HepG2 (cell line): ENCODE measurements at regions not wholly inside any gene's neighbourhood (a gene's known extent, or its start where the extent isn't known, plus 50 kb on each side); places are given as distances from the start of the nearest gene placed in this dataset.
A peak's percentile ranks its signal among the peaks of the same experiment; 100 is the strongest.

Experiments used
- HMG20A ChIP-seq: IDR thresholded peaks from 2 replicates; pipeline ENCODE4 v1.6.1; 2016; ENCODE audit warnings: borderline replicate concordance
- KLF12 ChIP-seq: sonication (generic); formaldehyde crosslinking; IDR thresholded peaks from 2 replicates; pipeline ENCODE4 v1.4.0; 2020; ENCODE audit warnings: missing genetic modification reagents, borderline replicate concordance
- SOX6 ChIP-seq, 2 experiments: fragments of 450-650 bp in 1 of 2; sonication (generic) in 1 of 2; formaldehyde crosslinking in 1 of 2; IDR thresholded peaks; 2 replicates each; pipeline versions ENCODE4 v1.4.0 to v1.6.1; 2017 to 2020; ENCODE audit warnings: antibody characterized with exemption in 1 of 2, mild to moderate bottlenecking in 1 of 2, missing genetic modification reagents in 1 of 2
- THYN1 ChIP-seq: sonication (generic); formaldehyde crosslinking; IDR thresholded peaks from 2 replicates; pipeline ENCODE4 v1.8.1; 2023; ENCODE audit warnings: low read depth, mild to moderate bottlenecking, moderate library complexity, missing genetic modification reagents, borderline replicate concordance
- ZFP37 ChIP-seq: sonication (generic); formaldehyde crosslinking; IDR thresholded peaks from 2 replicates; pipeline ENCODE4 v1.4.0; 2020; ENCODE audit warnings: missing genetic modification reagents, borderline replicate concordance
- ZKSCAN8 ChIP-seq: IDR thresholded peaks from 2 replicates; pipeline ENCODE4 v1.6.1; 2016; ENCODE audit warnings: borderline replicate concordance, missing genetic modification reagents, missing compliant biosample characterization
- ZNF607 ChIP-seq: sonication (generic); formaldehyde crosslinking; IDR thresholded peaks from 2 replicates; pipeline ENCODE4 v1.5.1; 2020; ENCODE audit warnings: missing genetic modification reagents, mild to moderate bottlenecking, borderline replicate concordance
- TF ChIP-seq, protein P1 (sequence below): IDR thresholded peaks from 2 replicates; pipeline ENCODE4 v1.6.1; 2016
- TF ChIP-seq, protein P2 (sequence below): sonication (generic); formaldehyde crosslinking; IDR thresholded peaks from 2 replicates; pipeline ENCODE4 v1.4.0; 2020; ENCODE audit warnings: missing genetic modification reagents
- TF ChIP-seq, protein P3 (sequence below), 2 experiments: IDR thresholded peaks; 2 replicates each; pipeline ENCODE4 v1.6.1; 2011 to 2012; ENCODE audit warnings: low read length in 2 of 2, borderline replicate concordance in 1 of 2, low read depth in 1 of 2, mild to moderate bottlenecking in 1 of 2, moderate library complexity in 1 of 2
- TF ChIP-seq, protein P4 (sequence below): sonication (generic); formaldehyde crosslinking; IDR thresholded peaks from 2 replicates; pipeline ENCODE4 v1.4.0; 2020; ENCODE audit warnings: mild to moderate bottlenecking, missing genetic modification reagents
- TF ChIP-seq, protein P5 (sequence below): sonication (generic); formaldehyde crosslinking; IDR thresholded peaks from 2 replicates; pipeline ENCODE4 v1.4.0; 2020; ENCODE audit warnings: missing genetic modification reagents

DNA sequence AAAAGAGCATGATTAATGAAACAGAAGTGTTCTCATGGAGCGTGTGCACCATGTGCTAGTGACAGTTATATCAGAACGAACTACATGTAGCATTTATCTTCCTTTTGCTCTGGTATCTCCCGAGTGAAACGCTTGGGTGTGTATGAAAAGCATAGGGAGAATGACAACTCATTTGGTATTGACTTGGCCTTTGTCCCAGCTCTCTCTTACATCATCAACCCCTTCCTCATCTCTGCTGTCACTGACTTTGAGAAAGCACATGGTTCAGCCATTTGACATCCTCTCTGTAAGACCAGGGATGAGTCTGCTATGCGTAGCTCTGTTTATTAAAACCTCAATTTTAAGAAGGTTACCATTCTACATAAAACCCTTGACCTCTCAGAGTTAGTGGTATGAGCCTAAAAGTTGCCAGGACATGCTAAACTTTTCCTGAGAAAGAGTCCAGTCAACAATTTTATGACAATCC lies 201.0 kb downstream of the NRIP1 start (continued):
- TF ChIP-seq, protein P1, sequence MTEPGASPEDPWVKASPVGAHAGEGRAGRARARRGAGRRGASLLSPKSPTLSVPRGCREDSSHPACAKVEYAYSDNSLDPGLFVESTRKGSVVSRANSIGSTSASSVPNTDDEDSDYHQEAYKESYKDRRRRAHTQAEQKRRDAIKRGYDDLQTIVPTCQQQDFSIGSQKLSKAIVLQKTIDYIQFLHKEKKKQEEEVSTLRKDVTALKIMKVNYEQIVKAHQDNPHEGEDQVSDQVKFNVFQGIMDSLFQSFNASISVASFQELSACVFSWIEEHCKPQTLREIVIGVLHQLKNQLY (CRISPR knock-in tag) = no peak
- peak; percentile 41; the same call in 1 of the 2 replicates for TF ChIP-seq KLF12 (CRISPR knock-in tag)
- TF ChIP-seq, protein P2, sequence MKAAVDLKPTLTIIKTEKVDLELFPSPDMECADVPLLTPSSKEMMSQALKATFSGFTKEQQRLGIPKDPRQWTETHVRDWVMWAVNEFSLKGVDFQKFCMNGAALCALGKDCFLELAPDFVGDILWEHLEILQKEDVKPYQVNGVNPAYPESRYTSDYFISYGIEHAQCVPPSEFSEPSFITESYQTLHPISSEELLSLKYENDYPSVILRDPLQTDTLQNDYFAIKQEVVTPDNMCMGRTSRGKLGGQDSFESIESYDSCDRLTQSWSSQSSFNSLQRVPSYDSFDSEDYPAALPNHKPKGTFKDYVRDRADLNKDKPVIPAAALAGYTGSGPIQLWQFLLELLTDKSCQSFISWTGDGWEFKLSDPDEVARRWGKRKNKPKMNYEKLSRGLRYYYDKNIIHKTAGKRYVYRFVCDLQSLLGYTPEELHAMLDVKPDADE = no peak
- TF ChIP-seq SOX6 (IDR thresholded peaks at IDR 0.05) = no peak
- TF ChIP-seq SOX6 (CRISPR knock-in tag; IDR thresholded peaks at IDR 0.05) = peak; percentile 59; the same call in 1 of the 2 replicates
- TF ChIP-seq, protein P3, sequence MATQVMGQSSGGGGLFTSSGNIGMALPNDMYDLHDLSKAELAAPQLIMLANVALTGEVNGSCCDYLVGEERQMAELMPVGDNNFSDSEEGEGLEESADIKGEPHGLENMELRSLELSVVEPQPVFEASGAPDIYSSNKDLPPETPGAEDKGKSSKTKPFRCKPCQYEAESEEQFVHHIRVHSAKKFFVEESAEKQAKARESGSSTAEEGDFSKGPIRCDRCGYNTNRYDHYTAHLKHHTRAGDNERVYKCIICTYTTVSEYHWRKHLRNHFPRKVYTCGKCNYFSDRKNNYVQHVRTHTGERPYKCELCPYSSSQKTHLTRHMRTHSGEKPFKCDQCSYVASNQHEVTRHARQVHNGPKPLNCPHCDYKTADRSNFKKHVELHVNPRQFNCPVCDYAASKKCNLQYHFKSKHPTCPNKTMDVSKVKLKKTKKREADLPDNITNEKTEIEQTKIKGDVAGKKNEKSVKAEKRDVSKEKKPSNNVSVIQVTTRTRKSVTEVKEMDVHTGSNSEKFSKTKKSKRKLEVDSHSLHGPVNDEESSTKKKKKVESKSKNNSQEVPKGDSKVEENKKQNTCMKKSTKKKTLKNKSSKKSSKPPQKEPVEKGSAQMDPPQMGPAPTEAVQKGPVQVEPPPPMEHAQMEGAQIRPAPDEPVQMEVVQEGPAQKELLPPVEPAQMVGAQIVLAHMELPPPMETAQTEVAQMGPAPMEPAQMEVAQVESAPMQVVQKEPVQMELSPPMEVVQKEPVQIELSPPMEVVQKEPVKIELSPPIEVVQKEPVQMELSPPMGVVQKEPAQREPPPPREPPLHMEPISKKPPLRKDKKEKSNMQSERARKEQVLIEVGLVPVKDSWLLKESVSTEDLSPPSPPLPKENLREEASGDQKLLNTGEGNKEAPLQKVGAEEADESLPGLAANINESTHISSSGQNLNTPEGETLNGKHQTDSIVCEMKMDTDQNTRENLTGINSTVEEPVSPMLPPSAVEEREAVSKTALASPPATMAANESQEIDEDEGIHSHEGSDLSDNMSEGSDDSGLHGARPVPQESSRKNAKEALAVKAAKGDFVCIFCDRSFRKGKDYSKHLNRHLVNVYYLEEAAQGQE (IDR thresholded peaks at IDR 0.05; ENCODE audit: borderline replicate concordance in 1 of 2, low read depth in 1 of 2, low read length in 2 of 2) = no peak
- peak; percentile 47; the same call in 1 of the 2 replicates for TF ChIP-seq ZNF607 (CRISPR knock-in tag)
- TF ChIP-seq THYN1 = 0 out of 2 replicates have a peak, but pooled peaks have one; percentile 69
- TF ChIP-seq ZFP37 (CRISPR knock-in tag) = 0 out of 2 replicates have a peak, but pooled peaks have one; percentile 71
- TF ChIP-seq, protein P4, sequence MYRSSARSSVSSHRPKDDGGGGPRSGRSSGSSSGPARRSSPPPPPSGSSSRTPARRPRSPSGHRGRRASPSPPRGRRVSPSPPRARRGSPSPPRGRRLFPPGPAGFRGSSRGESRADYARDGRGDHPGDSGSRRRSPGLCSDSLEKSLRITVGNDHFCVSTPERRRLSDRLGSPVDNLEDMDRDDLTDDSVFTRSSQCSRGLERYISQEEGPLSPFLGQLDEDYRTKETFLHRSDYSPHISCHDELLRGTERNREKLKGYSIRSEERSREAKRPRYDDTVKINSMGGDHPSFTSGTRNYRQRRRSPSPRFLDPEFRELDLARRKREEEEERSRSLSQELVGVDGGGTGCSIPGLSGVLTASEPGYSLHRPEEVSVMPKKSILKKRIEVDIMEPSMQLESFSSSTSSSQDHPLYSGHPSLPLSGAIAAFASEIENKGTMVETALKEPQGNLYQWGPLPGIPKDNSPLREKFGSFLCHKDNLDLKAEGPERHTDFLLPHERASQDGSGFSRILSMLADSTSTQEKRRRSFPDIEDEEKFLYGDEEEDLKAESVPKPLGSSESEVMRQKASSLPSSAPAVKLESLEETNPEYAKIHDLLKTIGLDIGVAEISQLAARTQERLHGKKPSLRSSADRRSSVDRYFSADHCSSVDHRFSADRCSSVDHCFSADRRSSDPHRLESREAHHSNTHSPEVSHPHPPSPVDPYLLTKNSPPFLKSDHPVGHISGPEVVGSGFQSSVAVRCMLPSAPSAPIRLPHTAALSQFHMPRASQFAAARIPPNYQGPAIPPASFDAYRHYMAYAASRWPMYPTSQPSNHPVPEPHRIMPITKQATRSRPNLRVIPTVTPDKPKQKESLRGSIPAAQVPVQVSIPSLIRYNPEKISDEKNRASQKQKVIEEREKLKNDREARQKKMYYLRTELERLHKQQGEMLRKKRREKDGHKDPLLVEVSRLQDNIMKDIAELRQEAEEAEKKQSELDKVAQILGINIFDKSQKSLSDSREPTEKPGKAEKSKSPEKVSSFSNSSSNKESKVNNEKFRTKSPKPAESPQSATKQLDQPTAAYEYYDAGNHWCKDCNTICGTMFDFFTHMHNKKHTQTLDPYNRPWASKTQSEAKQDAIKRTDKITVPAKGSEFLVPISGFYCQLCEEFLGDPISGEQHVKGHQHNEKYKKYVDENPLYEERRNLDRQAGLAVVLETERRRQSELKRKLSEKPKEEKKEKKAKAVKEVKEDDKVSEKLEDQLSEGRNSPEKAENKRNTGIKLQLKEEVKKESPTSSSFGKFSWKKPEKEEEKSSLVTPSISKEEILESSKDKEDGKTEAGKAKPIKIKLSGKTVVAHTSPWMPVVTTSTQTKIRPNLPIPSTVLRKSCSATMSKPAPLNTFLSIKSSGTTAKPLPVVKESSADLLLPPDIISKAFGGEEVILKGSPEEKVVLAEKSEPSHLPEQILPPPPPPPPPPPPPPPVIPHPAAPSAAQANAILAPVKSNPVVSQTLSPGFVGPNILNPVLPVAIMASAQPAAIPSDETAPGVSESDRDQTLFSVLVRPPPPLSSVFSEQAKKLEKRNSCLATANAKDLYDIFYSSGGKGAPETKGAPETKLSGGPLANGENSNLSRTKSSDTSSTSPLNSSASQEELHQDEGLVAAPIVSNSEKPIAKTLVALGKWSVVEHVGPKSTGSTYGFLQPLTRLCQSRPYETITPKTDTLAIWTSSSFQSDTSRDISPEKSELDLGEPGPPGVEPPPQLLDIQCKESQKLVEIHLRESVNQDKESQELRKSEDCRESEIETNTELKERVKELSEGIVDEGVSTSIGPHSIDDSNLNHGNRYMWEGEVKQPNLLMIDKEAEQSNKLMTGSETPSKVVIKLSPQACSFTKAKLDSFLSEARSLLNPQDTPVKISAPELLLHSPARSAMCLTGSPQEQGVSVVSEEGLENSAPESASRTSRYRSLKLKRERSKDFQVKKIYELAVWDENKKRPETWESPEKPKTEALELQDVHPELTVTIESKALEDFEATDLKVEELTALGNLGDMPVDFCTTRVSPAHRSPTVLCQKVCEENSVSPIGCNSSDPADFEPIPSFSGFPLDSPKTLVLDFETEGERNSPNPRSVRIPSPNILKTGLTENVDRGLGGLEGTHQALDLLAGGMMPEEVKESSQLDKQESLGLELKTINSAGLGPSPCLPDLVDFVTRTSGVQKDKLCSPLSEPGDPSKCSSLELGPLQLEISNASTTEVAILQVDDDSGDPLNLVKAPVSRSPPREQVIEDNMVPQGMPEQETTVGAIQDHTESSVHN (CRISPR knock-in tag) = no peak
- TF ChIP-seq, protein P5, sequence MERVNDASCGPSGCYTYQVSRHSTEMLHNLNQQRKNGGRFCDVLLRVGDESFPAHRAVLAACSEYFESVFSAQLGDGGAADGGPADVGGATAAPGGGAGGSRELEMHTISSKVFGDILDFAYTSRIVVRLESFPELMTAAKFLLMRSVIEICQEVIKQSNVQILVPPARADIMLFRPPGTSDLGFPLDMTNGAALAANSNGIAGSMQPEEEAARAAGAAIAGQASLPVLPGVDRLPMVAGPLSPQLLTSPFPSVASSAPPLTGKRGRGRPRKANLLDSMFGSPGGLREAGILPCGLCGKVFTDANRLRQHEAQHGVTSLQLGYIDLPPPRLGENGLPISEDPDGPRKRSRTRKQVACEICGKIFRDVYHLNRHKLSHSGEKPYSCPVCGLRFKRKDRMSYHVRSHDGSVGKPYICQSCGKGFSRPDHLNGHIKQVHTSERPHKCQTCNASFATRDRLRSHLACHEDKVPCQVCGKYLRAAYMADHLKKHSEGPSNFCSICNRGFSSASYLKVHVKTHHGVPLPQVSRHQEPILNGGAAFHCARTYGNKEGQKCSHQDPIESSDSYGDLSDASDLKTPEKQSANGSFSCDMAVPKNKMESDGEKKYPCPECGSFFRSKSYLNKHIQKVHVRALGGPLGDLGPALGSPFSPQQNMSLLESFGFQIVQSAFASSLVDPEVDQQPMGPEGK = no peak
- TF ChIP-seq ZKSCAN8 (CRISPR knock-in tag) = peak; percentile 73; the same call in 1 of the 2 replicates
- peak; percentile 48; the same call in 1 of the 2 replicates for TF ChIP-seq HMG20A (CRISPR knock-in tag)
